Activated effector memory CD4-positive, alpha-beta T cell treated with anti-CD3 and anti-CD28 coated beads, Interleukin-2, amount 50 U/mL, for 16 hours (primary cell): ENCODE measurements at regions not wholly inside any gene's neighbourhood (a gene's known extent, or its start where the extent isn't known, plus 50 kb on each side); places are given as distances from the start of the nearest gene placed in this dataset.

Experiments used
- DNase-seq: peaks from one replicate; pipeline ENCODE4 v3.0.0-alpha.2; 2020

- no peak for DNase-seq
These were observed 380.2 kb downstream of the HRH4 start for GRCh38 chr18:24840640-24841039.

- DNase-seq: no peak
These were observed 381.1 kb downstream of the HRH4 start for GRCh38 chr18:24841536-24841935.

GRCh38 chr18:24843123-24843522, 382.7 kb downstream of the HRH4 start:
- DNase-seq: no peak

- no peak for DNase-seq
These were observed 385.7 kb downstream of the HRH4 start for GRCh38 chr18:24846138-24846537.

GRCh38 chr18:24850532-24850931, 390.1 kb downstream of the HRH4 start:
- DNase-seq: no peak

- DNase-seq: no peak
These were observed 392.6 kb downstream of the HRH4 start for GRCh38 chr18:24853076-24853475.

GRCh38 chr18:24860978-24861680, 400.7 kb downstream of the HRH4 start:
- DNase-seq: no peak

- DNase-seq: no peak
These were observed 401.9 kb downstream of the HRH4 start for GRCh38 chr18:24862201-24862816.

- no peak for DNase-seq
These were observed 407.9 kb downstream of the HRH4 start for GRCh38 chr18:24868311-24868710.

GRCh38 chr18:24868760-24869237, 408.4 kb downstream of the HRH4 start:
- no peak for DNase-seq

- no peak for DNase-seq
These were observed 408.8 kb downstream of the HRH4 start for GRCh38 chr18:24869285-24869684.

- no peak for DNase-seq
These were observed 414.8 kb downstream of the HRH4 start for GRCh38 chr18:24875286-24875685.

GRCh38 chr18:24875777-24876176, 415.3 kb downstream of the HRH4 start:
- DNase-seq: no peak

GRCh38 chr18:24876266-24876665, 415.8 kb downstream of the HRH4 start:
- DNase-seq: no peak

- DNase-seq: no peak
These were observed 416.6 kb downstream of the HRH4 start for GRCh38 chr18:24877066-24877465.

- no peak for DNase-seq
These were observed 417.1 kb downstream of the HRH4 start for GRCh38 chr18:24877546-24877945.

GRCh38 chr18:24878289-24878688, 417.9 kb downstream of the HRH4 start:
- no peak for DNase-seq

GRCh38 chr18:24885276-24885675, 424.8 kb downstream of the HRH4 start:
- DNase-seq: no peak

- DNase-seq: no peak
These were observed 434.4 kb downstream of the HRH4 start for GRCh38 chr18:24894880-24895279.

GRCh38 chr18:24897461-24897860, 437.0 kb downstream of the HRH4 start:
- DNase-seq: no peak

GRCh38 chr18:24910221-24910620, 441.7 kb downstream of the ZNF521 start:
- no peak for DNase-seq

- no peak for DNase-seq
These were observed 438.3 kb downstream of the ZNF521 start for GRCh38 chr18:24913507-24914170.

GRCh38 chr18:24914171-24914525, 437.8 kb downstream of the ZNF521 start:
- DNase-seq: no peak

- no peak for DNase-seq
These were observed 437.3 kb downstream of the ZNF521 start for GRCh38 chr18:24914685-24915084.
